C4-2B (cell line): ENCODE measurements at regions not wholly inside any gene's neighbourhood (a gene's known extent, or its start where the extent isn't known, plus 50 kb on each side); places are given as distances from the start of the nearest gene placed in this dataset.
"Not testable (repeated sequence)": the region's sequence is repeated elsewhere in the genome, so short reads cannot be mapped to it uniquely, and the experiment has no call there.

Experiments used
- H3K27ac ChIP-seq: fragments of 450-650 bp; 2 replicates; pipeline ENCODE4 v1.5.1; 2017
- CTCF ChIP-seq: fragments of 450-650 bp; conservative IDR thresholded peaks from 2 replicates; pipeline ENCODE4 v1.5.1; 2017; ENCODE audit warnings: mild to moderate bottlenecking
- ZFX ChIP-seq: fragments of 450-650 bp; IDR thresholded peaks from 2 replicates; pipeline ENCODE4 v1.6.1; 2017

- H3K27ac ChIP-seq: no peak overlapping the region
- TF ChIP-seq CTCF (no peak), ZFX (no peak)
Measured at GRCh38 chr5:127196042-127196441, 94.6 kb upstream of the MEGF10 start.

GRCh38 chr5:127197402-127198167 lies 93.0 kb upstream of the MEGF10 start:
- peak overlapping the region; percentile 78 for H3K27ac ChIP-seq
- peak; percentile 44 for TF ChIP-seq CTCF

- not testable (repeated sequence) for H3K27ac ChIP-seq
Measured at GRCh38 chr5:127202738-127203137, 87.9 kb upstream of the MEGF10 start.

- no peak overlapping the region for H3K27ac ChIP-seq
- no peak for TF ChIP-seq CTCF
- no peak for TF ChIP-seq ZFX
Measured at GRCh38 chr5:127203818-127204217, 86.8 kb upstream of the MEGF10 start.

- H3K27ac ChIP-seq: no peak overlapping the region
- no peak for TF ChIP-seq ZFX
- no peak for TF ChIP-seq CTCF
Measured at GRCh38 chr5:127205147-127205546, 85.4 kb upstream of the MEGF10 start.

GRCh38 chr5:127206320-127207113 lies 84.1 kb upstream of the MEGF10 start:
- H3K27ac ChIP-seq: peak overlapping the region; percentile 83
- TF ChIP-seq CTCF (no peak), ZFX (no peak)

- no peak overlapping the region; the same call in 1 of the 2 replicates for H3K27ac ChIP-seq
- no peak for TF ChIP-seq CTCF
- no peak for TF ChIP-seq ZFX
Measured at GRCh38 chr5:127210042-127210441, 80.6 kb upstream of the MEGF10 start.
